Keratinocyte (primary cell): ENCODE measurements at regions not wholly inside any gene's neighbourhood (a gene's known extent, or its start where the extent isn't known, plus 50 kb on each side); places are given as distances from the start of the nearest gene placed in this dataset.

Experiments used
- DNase-seq: peaks from one replicate; pipeline ENCODE4 v3.0.0-alpha.2; 2011; ENCODE audit warnings: low read depth, missing footprints, low spot score
- FAIRE-seq: peaks from 2 replicates; lab custom pipeline; 2011; peaks lifted over from hg19 to GRCh38; lab: Jason Lieb, UNC
- H2AFZ ChIP-seq: 2 replicates; pipeline ENCODE4 v1.6.0; 2012; ENCODE audit warnings: low read length, control low read depth, inconsistent platforms; ENCODE audit not compliant: control insufficient read depth
- H3K27ac ChIP-seq: 2 replicates; pipeline ENCODE4 v1.5.1; 2011; ENCODE audit warnings: low read length; ENCODE audit not compliant: control insufficient read depth, insufficient read depth
- H3K27me3 ChIP-seq: 3 replicates; pipeline ENCODE4 v1.6.0; 2011; ENCODE audit warnings: low read length; ENCODE audit not compliant: control insufficient read depth, insufficient read depth; ENCODE audit errors: extremely low read depth
- H3K36me3 ChIP-seq, 2 experiments: 2 replicates in 1 of 2; 3 replicates in 1 of 2; pipeline ENCODE4 v1.5.1; 2011; ENCODE audit warnings: low read length in 2 of 2, mild to moderate bottlenecking in 1 of 2; ENCODE audit not compliant: control insufficient read depth in 2 of 2, insufficient read depth in 2 of 2; ENCODE audit errors: extremely low read depth in 1 of 2
- H3K4me1 ChIP-seq: 3 replicates; pipeline ENCODE4 v1.5.1; 2011; ENCODE audit warnings: low read length; ENCODE audit not compliant: control insufficient read depth, insufficient read depth; ENCODE audit errors: extremely low read depth
- H3K4me2 ChIP-seq: 3 replicates; pipeline ENCODE4 v1.6.0; 2011; ENCODE audit warnings: low read depth, low read length; ENCODE audit not compliant: control insufficient read depth, insufficient read depth; ENCODE audit errors: extremely low read depth
- H3K4me3 ChIP-seq, 3 experiments: fragments of 200-600 bp in 1 of 3; sonication (generic) in 1 of 3; 2 replicates in 2 of 3; 3 replicates in 1 of 3; pipeline ENCODE4 v1.5.1; 2011 to 2016; ENCODE audit warnings: low read length in 3 of 3, mild to moderate bottlenecking in 3 of 3, control low read depth in 2 of 3, inconsistent platforms in 1 of 3, low read depth in 1 of 3, mixed read lengths in 1 of 3, mixed run types in 1 of 3, moderate library complexity in 1 of 3; ENCODE audit not compliant: control insufficient read depth in 2 of 3, insufficient read depth in 2 of 3; ENCODE audit errors: extremely low read depth in 1 of 3
- H3K79me2 ChIP-seq: 2 replicates; pipeline ENCODE4 v1.6.0; 2012; ENCODE audit warnings: low read length; ENCODE audit not compliant: control insufficient read depth, insufficient read depth
- H3K9ac ChIP-seq: 3 replicates; pipeline ENCODE4 v1.6.0; 2011; ENCODE audit warnings: low read length; ENCODE audit not compliant: control insufficient read depth, insufficient read depth; ENCODE audit errors: extremely low read depth
- H3K9me1 ChIP-seq: 3 replicates; pipeline ENCODE4 v1.6.0; 2011; ENCODE audit warnings: low read length; ENCODE audit not compliant: control insufficient read depth, insufficient read depth; ENCODE audit errors: extremely low read depth
- H3K9me3 ChIP-seq: 2 replicates; pipeline ENCODE4 v1.5.1; 2012; ENCODE audit warnings: low read depth, low read length; ENCODE audit not compliant: control insufficient read depth
- H4K20me1 ChIP-seq: 3 replicates; pipeline ENCODE4 v1.6.0; 2011; ENCODE audit warnings: low read length; ENCODE audit not compliant: control insufficient read depth, insufficient read depth; ENCODE audit errors: extremely low read depth
- CTCF ChIP-seq, 3 experiments: IDR thresholded peaks in 1 of 3; conservative IDR thresholded peaks in 1 of 3; optimal IDR thresholded peaks in 1 of 3; 2 replicates in 2 of 3; 3 replicates in 1 of 3; pipeline versions ENCODE3 to v1.5.1; 2011; ENCODE audit warnings: low read length in 3 of 3, mild to moderate bottlenecking in 3 of 3, moderate library complexity in 2 of 3, control low read depth in 1 of 3, inconsistent platforms in 1 of 3; ENCODE audit not compliant: insufficient read depth in 2 of 3; ENCODE audit errors: extremely low read depth in 1 of 3
- EZH2 ChIP-seq: IDR thresholded peaks from one replicate; pipeline ENCODE4 v1.6.1; 2012; ENCODE audit warnings: inconsistent platforms, mild to moderate bottlenecking, low read length, moderate library complexity
- dilution Hi-C: fragments of 300-500 bp; cut with MboI; formaldehyde crosslinking; loops from one replicate; pipeline ENCODE4 v1.7.0; 2020; ENCODE audit warnings: low sequenced_read_pairs; ENCODE audit not compliant: extremely low pct_ligation_motif_present

DNA sequence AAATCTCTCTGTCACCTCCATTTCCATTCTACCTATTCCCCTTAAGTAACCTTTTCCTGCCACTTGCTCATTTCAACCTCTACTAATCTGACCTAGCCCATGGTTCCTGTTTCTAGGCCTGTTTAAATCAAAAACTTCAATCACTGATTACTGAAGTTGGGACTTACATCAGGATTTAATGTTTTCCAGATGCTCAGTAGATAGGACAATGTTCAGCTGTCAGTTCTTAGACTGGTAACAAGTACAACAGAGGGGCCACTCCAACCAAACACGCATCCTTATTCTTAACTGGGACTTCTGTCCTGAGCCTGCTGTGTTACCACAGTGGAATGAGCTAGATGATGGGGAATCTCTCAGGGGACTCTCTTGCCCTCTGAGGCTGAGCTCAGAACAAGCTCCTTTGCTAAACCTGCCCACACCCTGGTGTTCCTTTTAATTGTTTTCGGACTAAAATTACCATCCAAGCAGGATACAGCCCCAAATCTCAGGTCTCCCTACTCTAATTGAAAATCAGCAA is 974.6 kb downstream of the TTLL7 start:
- dilution Hi-C loops, result no loop called here
- no peak for FAIRE-seq
- no peaks in the 10 kb centered on the region for H3K36me3 ChIP-seq
- TF ChIP-seq CTCF (optimal IDR thresholded peaks at IDR 0.05 in 1 of 3, IDR thresholded peaks at IDR 0.05 in 1 of 3, conservative IDR thresholded peaks at IDR 0.05 in 1 of 3; ENCODE audit: extremely low read depth in 1 of 3, insufficient read depth in 2 of 3, low read length in 3 of 3), result no peak
- no peak for TF ChIP-seq EZH2
- H3K27me3 ChIP-seq, result no peaks in the 10 kb centered on the region
- peaks cover 7% of the 10 kb centered on the region for H3K4me1 ChIP-seq
- H3K9me3 ChIP-seq, result no peaks in the 10 kb centered on the region
- no peak overlapping the region for H3K4me3 ChIP-seq
- no peak overlapping the region for H3K4me2 ChIP-seq
- H3K9me1 ChIP-seq, result no peaks in the 10 kb centered on the region
- DNase-seq, result no peak
- no peaks in the 10 kb centered on the region for H3K79me2 ChIP-seq
- no peak overlapping the region for H2AFZ ChIP-seq
- no peaks in the 10 kb centered on the region for H4K20me1 ChIP-seq
- no peak overlapping the region for H3K9ac ChIP-seq
- H3K27ac ChIP-seq, result no peak overlapping the region

DNA sequence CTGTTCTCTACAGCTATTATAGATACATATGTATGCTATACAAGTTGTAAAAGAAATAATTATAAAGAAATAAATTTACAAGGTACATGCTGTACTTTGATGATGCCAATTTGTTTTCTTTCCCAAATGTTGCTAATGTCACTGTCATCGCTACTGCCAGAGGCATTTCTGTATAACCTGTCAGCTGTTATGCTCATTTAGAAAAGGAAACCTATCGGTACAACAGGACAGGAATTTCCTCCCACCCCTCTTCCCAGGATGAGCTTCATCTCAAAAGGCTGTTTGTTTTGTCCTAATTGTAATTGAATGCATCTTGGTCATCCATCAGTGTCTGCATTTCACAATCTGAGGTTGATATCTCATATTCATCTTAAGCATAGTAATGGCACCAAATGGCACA is 975.7 kb downstream of the TTLL7 start:
- no peak for TF ChIP-seq CTCF (optimal IDR thresholded peaks at IDR 0.05 in 1 of 3, IDR thresholded peaks at IDR 0.05 in 1 of 3, conservative IDR thresholded peaks at IDR 0.05 in 1 of 3; ENCODE audit: extremely low read depth in 1 of 3, insufficient read depth in 2 of 3, low read length in 3 of 3)
- TF ChIP-seq EZH2, result no peak
- Histone ChIP-seq H3K9me1 (no peaks in the 10 kb centered on the region), H3K4me1 (peaks cover 7% of the 10 kb centered on the region), H2AFZ (no peak overlapping the region), H3K9me3 (no peaks in the 10 kb centered on the region), H3K27me3 (no peaks in the 10 kb centered on the region), H3K4me3 (no peak overlapping the region), H3K36me3 (no peaks in the 10 kb centered on the region), H3K9ac (no peak overlapping the region), H3K27ac (no peak overlapping the region), H3K4me2 (no peak overlapping the region), H3K79me2 (no peaks in the 10 kb centered on the region), H4K20me1 (no peaks in the 10 kb centered on the region)
- dilution Hi-C loops, result no loop called here
- FAIRE-seq (no peak), DNase-seq (no peak)
